Lower lobe of right lung (tissue), 2 donors: ENCODE measurements at regions not wholly inside any gene's neighbourhood (a gene's known extent, or its start where the extent isn't known, plus 50 kb on each side); places are given as distances from the start of the nearest gene placed in this dataset.

Source experiments
- ATAC-seq, 2 donors: fragments of 200-7000 bp; cut with Tn5 transposase; one replicate each; pipeline ENCODE4 v1.9.1; 2020 to 2022; ENCODE audit warnings: mild to moderate bottlenecking in 2 of 2, moderate library complexity in 2 of 2
- DNase-seq: peaks from one replicate; pipeline ENCODE4 v3.0.0-alpha.2; 2020
- H3K27ac ChIP-seq: fragments of 200-600 bp; one replicate; pipeline ENCODE4 v1.8.0; 2022
- H3K27me3 ChIP-seq: fragments of 200-600 bp; one replicate; pipeline ENCODE4 v1.8.0; 2022; ENCODE audit warnings: low read depth
- H3K36me3 ChIP-seq: fragments of 200-600 bp; one replicate; pipeline ENCODE4 v1.8.0; 2022; ENCODE audit warnings: mild to moderate bottlenecking
- H3K4me1 ChIP-seq: fragments of 200-600 bp; one replicate; pipeline ENCODE4 v1.8.0; 2022
- H3K4me3 ChIP-seq: fragments of 200-600 bp; one replicate; pipeline ENCODE4 v1.8.0; 2022; ENCODE audit warnings: mild to moderate bottlenecking
- H3K9me3 ChIP-seq: fragments of 200-600 bp; one replicate; pipeline ENCODE4 v1.8.0; 2022
- CTCF ChIP-seq: fragments of 200-600 bp; IDR thresholded peaks from one replicate; pipeline ENCODE4 v1.8.0; 2022; ENCODE audit warnings: antibody characterized with exemption, mild to moderate bottlenecking
- intact Hi-C: fragments of 100-400 bp; cut with DNase I; formaldehyde crosslinking; loops from one replicate; pipeline ENCODE4 v1.11.0; 2022
- donor health status: DM: no; HTN: yes; CAD: no; lungs with severe emphysema.

- no peaks in the 10 kb centered on the region for H3K9me3 ChIP-seq
- no peaks in the 10 kb centered on the region for H3K4me1 ChIP-seq
- no peak overlapping the region for H3K4me3 ChIP-seq
- ATAC-seq (no peak), DNase-seq (no peak)
- no peaks in the 10 kb centered on the region for H3K27me3 ChIP-seq
- no peaks in the 10 kb centered on the region for H3K36me3 ChIP-seq
- no peak overlapping the region for H3K27ac ChIP-seq
- TF ChIP-seq CTCF, result no peak
- intact Hi-C loops, result no loop called here
Measured at GRCh38 chr9:13616491-13617035, 337.1 kb upstream of the MPDZ start.

- TF ChIP-seq CTCF, result no peak
- intact Hi-C loops, result no loop called here
- H3K27me3 ChIP-seq, result no peaks in the 10 kb centered on the region
- H3K27ac ChIP-seq, result no peak overlapping the region
- H3K4me3 ChIP-seq, result no peak overlapping the region
- no peaks in the 10 kb centered on the region for H3K4me1 ChIP-seq
- no peaks in the 10 kb centered on the region for H3K9me3 ChIP-seq
- no peaks in the 10 kb centered on the region for H3K36me3 ChIP-seq
- ATAC-seq, result no peak
- DNase-seq, result no peak
Measured at GRCh38 chr9:13615660-13616490, 336.4 kb upstream of the MPDZ start.

GRCh38 chr9:13614060-13614459 lies 334.6 kb upstream of the MPDZ start:
- ATAC-seq (no peak), DNase-seq (no peak)
- no peaks in the 10 kb centered on the region for H3K36me3 ChIP-seq
- no peaks in the 10 kb centered on the region for H3K9me3 ChIP-seq
- intact Hi-C loops, result no loop called here
- no peaks in the 10 kb centered on the region for H3K27me3 ChIP-seq
- H3K27ac ChIP-seq, result no peak overlapping the region
- H3K4me3 ChIP-seq, result no peak overlapping the region
- H3K4me1 ChIP-seq, result no peaks in the 10 kb centered on the region
- no peak for TF ChIP-seq CTCF

GRCh38 chr9:13613296-13613695 lies 333.8 kb upstream of the MPDZ start:
- H3K4me3 ChIP-seq, result no peak overlapping the region
- no peaks in the 10 kb centered on the region for H3K36me3 ChIP-seq
- intact Hi-C loops, result no loop called here
- no peaks in the 10 kb centered on the region for H3K4me1 ChIP-seq
- H3K9me3 ChIP-seq, result no peaks in the 10 kb centered on the region
- no peaks in the 10 kb centered on the region for H3K27me3 ChIP-seq
- no peak for DNase-seq
- no peak for ATAC-seq
- no peak overlapping the region for H3K27ac ChIP-seq
- TF ChIP-seq CTCF, result no peak

GRCh38 chr9:13608451-13608850 lies 329.0 kb upstream of the MPDZ start:
- H3K27me3 ChIP-seq, result no peaks in the 10 kb centered on the region
- H3K4me3 ChIP-seq, result no peak overlapping the region
- no peaks in the 10 kb centered on the region for H3K4me1 ChIP-seq
- no peak for ATAC-seq
- H3K36me3 ChIP-seq, result no peaks in the 10 kb centered on the region
- no peaks in the 10 kb centered on the region for H3K9me3 ChIP-seq
- DNase-seq, result no peak
- TF ChIP-seq CTCF, result no peak
- H3K27ac ChIP-seq, result no peak overlapping the region
- intact Hi-C loops, result no loop called here
